ENCODE measurements at regions not wholly inside any gene's neighbourhood (a gene's known extent, or its start where the extent isn't known, plus 50 kb on each side); places are given as distances from the start of the nearest gene placed in this dataset.

GRCh38 chr10:91010952-91011351, 90.1 kb upstream of the ANKRD1 start:
- TF ChIP-seq, protein P1, sequence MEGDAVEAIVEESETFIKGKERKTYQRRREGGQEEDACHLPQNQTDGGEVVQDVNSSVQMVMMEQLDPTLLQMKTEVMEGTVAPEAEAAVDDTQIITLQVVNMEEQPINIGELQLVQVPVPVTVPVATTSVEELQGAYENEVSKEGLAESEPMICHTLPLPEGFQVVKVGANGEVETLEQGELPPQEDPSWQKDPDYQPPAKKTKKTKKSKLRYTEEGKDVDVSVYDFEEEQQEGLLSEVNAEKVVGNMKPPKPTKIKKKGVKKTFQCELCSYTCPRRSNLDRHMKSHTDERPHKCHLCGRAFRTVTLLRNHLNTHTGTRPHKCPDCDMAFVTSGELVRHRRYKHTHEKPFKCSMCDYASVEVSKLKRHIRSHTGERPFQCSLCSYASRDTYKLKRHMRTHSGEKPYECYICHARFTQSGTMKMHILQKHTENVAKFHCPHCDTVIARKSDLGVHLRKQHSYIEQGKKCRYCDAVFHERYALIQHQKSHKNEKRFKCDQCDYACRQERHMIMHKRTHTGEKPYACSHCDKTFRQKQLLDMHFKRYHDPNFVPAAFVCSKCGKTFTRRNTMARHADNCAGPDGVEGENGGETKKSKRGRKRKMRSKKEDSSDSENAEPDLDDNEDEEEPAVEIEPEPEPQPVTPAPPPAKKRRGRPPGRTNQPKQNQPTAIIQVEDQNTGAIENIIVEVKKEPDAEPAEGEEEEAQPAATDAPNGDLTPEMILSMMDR (IDR thresholded peaks at IDR 0.05; ENCODE audit: low read depth, low read length, missing control alignments) = no peak
- no peak for DNase-seq (ENCODE audit: low read depth)
- H3K4me3 ChIP-seq (ENCODE audit: low read depth, low read length) = no peak overlapping the region

- no peak for DNase-seq (ENCODE audit: low read depth)
- TF ChIP-seq, protein P1 (IDR thresholded peaks at IDR 0.05; ENCODE audit: low read depth, low read length, missing control alignments) = no peak
- no peak overlapping the region for H3K4me3 ChIP-seq (ENCODE audit: low read depth, low read length)
These were observed 91.6 kb upstream of the ANKRD1 start for GRCh38 chr10:91012502-91012901.

DNA sequence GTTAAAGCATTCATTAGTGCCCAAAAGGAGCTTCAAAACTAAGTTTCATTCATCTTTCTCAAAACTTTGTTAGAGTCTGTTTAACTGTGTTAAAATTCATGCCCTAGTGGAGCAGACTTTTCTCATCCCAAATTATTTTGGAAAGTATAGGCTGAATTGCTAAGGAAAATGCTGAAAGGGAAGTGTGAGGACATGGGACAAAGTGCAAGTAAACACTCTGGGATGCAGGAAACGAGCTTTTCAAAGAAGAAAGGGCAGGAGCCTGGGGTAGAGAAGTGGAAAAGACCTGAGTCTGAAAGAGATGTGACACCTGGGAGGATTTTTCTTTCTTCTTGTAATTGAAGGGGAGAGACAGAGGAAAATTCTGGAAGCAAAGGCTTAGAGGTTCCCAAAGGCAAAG, 93.1 kb upstream of the ANKRD1 start:
- no peak overlapping the region for H3K4me3 ChIP-seq (ENCODE audit: low read depth, low read length)
- TF ChIP-seq, protein P1 (IDR thresholded peaks at IDR 0.05; ENCODE audit: low read depth, low read length, missing control alignments) = no peak
- DNase-seq (ENCODE audit: low read depth) = no peak

GRCh38 chr10:91017198-91017597, 96.3 kb upstream of the ANKRD1 start:
- DNase-seq (ENCODE audit: low read depth) = no peak
- no peak overlapping the region for H3K4me3 ChIP-seq (ENCODE audit: low read depth, low read length)
- TF ChIP-seq, protein P1 (IDR thresholded peaks at IDR 0.05; ENCODE audit: low read depth, low read length, missing control alignments) = no peak

GRCh38 chr10:91021901-91022300, 101.0 kb upstream of the ANKRD1 start:
- no peak overlapping the region for H3K4me3 ChIP-seq (ENCODE audit: low read depth, low read length)
- DNase-seq (ENCODE audit: low read depth) = no peak
- TF ChIP-seq, protein P1 (IDR thresholded peaks at IDR 0.05; ENCODE audit: low read depth, low read length, missing control alignments) = no peak

DNA sequence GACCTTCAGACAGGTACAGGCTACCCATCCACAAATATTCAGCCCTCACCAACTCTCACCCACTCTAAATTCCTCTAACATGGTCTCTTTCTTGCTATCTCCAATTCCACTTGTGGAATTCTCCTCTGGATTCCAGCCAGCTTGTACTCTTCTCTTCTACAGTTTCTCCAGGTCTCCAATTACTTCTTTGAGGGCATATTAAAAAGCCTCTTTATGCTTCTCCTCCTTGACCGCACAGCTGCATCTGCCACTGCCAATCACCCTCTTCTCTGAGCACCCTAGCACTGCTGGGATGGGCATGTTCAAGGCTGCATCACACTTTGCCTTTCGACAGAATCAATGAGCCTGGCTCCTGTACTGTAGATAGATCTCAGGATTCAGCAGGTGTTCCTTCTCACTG, 101.5 kb upstream of the ANKRD1 start:
- TF ChIP-seq, protein P1 (IDR thresholded peaks at IDR 0.05; ENCODE audit: low read depth, low read length, missing control alignments) = no peak
- H3K4me3 ChIP-seq (ENCODE audit: low read depth, low read length) = no peak overlapping the region
- no peak for DNase-seq (ENCODE audit: low read depth)

DNA sequence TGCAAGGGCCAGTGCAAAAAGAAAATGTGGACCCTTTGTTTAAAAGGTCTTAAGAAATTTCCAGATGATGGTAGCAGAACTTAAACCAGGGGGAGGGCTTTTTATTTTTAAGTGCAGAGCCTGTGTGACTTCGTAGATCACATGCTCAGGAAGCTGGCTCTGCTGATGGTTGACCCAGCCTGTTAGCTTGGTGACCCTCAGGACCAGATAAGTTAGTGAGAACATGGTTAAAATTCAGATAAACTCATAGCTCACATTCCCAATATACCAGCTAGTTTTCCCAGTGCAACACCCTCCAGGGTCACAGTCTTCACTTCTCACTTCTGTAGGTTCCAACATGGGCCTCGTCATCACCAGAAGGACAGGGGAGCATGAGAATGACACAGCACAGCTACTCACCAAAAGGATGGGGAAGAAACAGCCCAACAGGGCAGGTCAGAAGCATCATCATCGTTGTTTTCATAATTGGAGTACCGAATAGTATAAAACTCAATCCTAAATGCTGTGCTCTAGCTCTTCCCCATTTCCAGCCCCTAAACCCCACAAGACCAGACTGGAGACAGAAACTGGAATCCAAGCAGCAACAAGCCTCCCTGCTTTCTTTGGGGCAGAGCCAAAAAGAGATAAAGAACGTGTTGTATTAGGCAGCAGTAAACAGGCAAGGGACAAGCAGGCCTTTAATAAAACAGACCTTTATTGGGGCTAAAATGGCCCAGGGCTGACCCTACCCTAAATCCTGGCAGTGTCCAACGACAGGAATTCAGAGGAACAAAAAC, 102.2 kb upstream of the ANKRD1 start:
- TF ChIP-seq, protein P1 (IDR thresholded peaks at IDR 0.05; ENCODE audit: low read depth, low read length, missing control alignments) = no peak
- H3K4me3 ChIP-seq (ENCODE audit: low read depth, low read length) = no peak overlapping the region
- DNase-seq (ENCODE audit: low read depth) = no peak

Data from GM12864 (cell line).